ENCODE measurements at regions not wholly inside any gene's neighbourhood (a gene's known extent, or its start where the extent isn't known, plus 50 kb on each side); places are given as distances from the start of the nearest gene placed in this dataset.

- DNase-seq: no peak
These were observed 66.4 kb upstream of the SORCS1 start for GRCh38 chr10:107230887-107231286.

- DNase-seq: no peak
These were observed 51.2 kb upstream of the SORCS1 start for GRCh38 chr10:107215681-107216080.

All from stimulated activated CD8-positive, alpha-beta memory T cell treated with anti-CD3 and anti-CD28 coated beads, Interleukin-4, amount 100 ng/mL, for 48 hours (primary cell).